MM.1S (cell line): ENCODE measurements at regions not wholly inside any gene's neighbourhood (a gene's known extent, or its start where the extent isn't known, plus 50 kb on each side); places are given as distances from the start of the nearest gene placed in this dataset.

ENCODE experiments used
- DNase-seq: peaks from one replicate; pipeline ENCODE4 v3.0.0-alpha.2; 2015
- H2AFZ ChIP-seq: fragments of 300-600 bp; sonication (generic); 2 replicates; pipeline ENCODE4 v1.6.0; 2016; ENCODE audit warnings: antibody characterized with exemption, low read length
- H3F3A ChIP-seq: fragments of 300-600 bp; sonication (generic); 2 replicates; pipeline ENCODE4 v1.6.1; 2016; ENCODE audit warnings: mild to moderate bottlenecking, antibody characterized with exemption, low read length, moderate library complexity, mixed read lengths; ENCODE audit not compliant: insufficient read depth
- H3K27ac ChIP-seq: fragments of 300-600 bp; sonication (generic); 2 replicates; pipeline ENCODE4 v1.5.1; 2016; ENCODE audit warnings: mild to moderate bottlenecking, low read length
- H3K27me3 ChIP-seq: fragments of 300-600 bp; sonication (generic); replicated peaks from 2 replicates; pipeline ENCODE4 v1.6.0; 2016; ENCODE audit warnings: low read length; ENCODE audit not compliant: insufficient read depth
- H3K36me3 ChIP-seq: fragments of 300-600 bp; sonication (generic); replicated peaks from 2 replicates; pipeline ENCODE4 v1.6.1; 2016; ENCODE audit warnings: mild to moderate bottlenecking, low read length, mixed read lengths; ENCODE audit not compliant: insufficient read depth
- H3K4me1 ChIP-seq: fragments of 300-600 bp; sonication (generic); 2 replicates; pipeline ENCODE4 v1.6.1; 2016; ENCODE audit warnings: low read length, mixed read lengths
- H3K4me2 ChIP-seq: fragments of 300-600 bp; sonication (generic); 2 replicates; pipeline ENCODE4 v1.6.0; 2016; ENCODE audit warnings: low read depth, low read length
- H3K4me3 ChIP-seq: fragments of 300-600 bp; sonication (generic); 2 replicates; pipeline ENCODE4 v1.5.1; 2016; ENCODE audit warnings: low read length, mixed read lengths
- H3K79me2 ChIP-seq: fragments of 300-600 bp; sonication (generic); 2 replicates; pipeline ENCODE4 v1.6.1; 2016; ENCODE audit warnings: mixed run types, low read length, mixed read lengths
- H3K9ac ChIP-seq: fragments of 300-600 bp; sonication (generic); 2 replicates; pipeline ENCODE4 v1.6.1; 2016; ENCODE audit warnings: low read length, mixed read lengths
- H3K9me2 ChIP-seq: fragments of 300-600 bp; sonication (generic); replicated peaks from 2 replicates; pipeline ENCODE4 v1.6.1; 2016; ENCODE audit warnings: mild to moderate bottlenecking, low read length, mixed read lengths; ENCODE audit not compliant: insufficient read depth
- H3K9me3 ChIP-seq: fragments of 300-600 bp; sonication (generic); replicated peaks from 2 replicates; pipeline ENCODE4 v1.6.1; 2016; ENCODE audit warnings: mild to moderate bottlenecking, low read length, mixed read lengths; ENCODE audit not compliant: insufficient read depth
- H4K20me1 ChIP-seq: fragments of 300-600 bp; sonication (generic); 2 replicates; pipeline ENCODE4 v1.6.1; 2016; ENCODE audit warnings: mild to moderate bottlenecking, low read length, moderate library complexity, mixed read lengths; ENCODE audit not compliant: insufficient read depth
- CTCF ChIP-seq: fragments of 300-600 bp; sonication (generic); IDR thresholded peaks from 2 replicates; pipeline ENCODE4 v1.5.1; 2016; ENCODE audit warnings: antibody characterized with exemption, low read length, mixed read lengths
- EZH2 ChIP-seq: fragments of 300-600 bp; sonication (generic); optimal IDR thresholded peaks from 2 replicates; pipeline ENCODE3; 2017; ENCODE audit warnings: low read depth, mild to moderate bottlenecking, antibody characterized with exemption, low read length, mixed read lengths
- EZH2phosphoT487 ChIP-seq: fragments of 300-600 bp; sonication (generic); IDR thresholded peaks from 2 replicates; pipeline ENCODE4 v1.6.1; 2018; ENCODE audit warnings: antibody characterized with exemption, low read length

GRCh38 chr14:39880106-39880695 lies 448.0 kb upstream of the FBXO33 start:
- no peaks in the 10 kb centered on the region for H3K27me3 ChIP-seq
- no peak for TF ChIP-seq EZH2phosphoT487
- no peak for TF ChIP-seq EZH2
- no peak for TF ChIP-seq CTCF
- H3K9ac ChIP-seq, result no peak overlapping the region
- no peaks in the 10 kb centered on the region for H3F3A ChIP-seq
- no peaks in the 10 kb centered on the region for H3K9me2 ChIP-seq
- H3K9me3 ChIP-seq, result no peaks in the 10 kb centered on the region
- H2AFZ ChIP-seq, result no peak overlapping the region
- H4K20me1 ChIP-seq, result no peaks in the 10 kb centered on the region
- H3K79me2 ChIP-seq, result no peaks in the 10 kb centered on the region
- no peaks in the 10 kb centered on the region for H3K36me3 ChIP-seq
- DNase-seq, result no peak
- H3K4me1 ChIP-seq, result no peaks in the 10 kb centered on the region
- H3K4me3 ChIP-seq, result no peak overlapping the region
- no peak overlapping the region for H3K4me2 ChIP-seq
- H3K27ac ChIP-seq, result no peak overlapping the region

GRCh38 chr14:39877577-39878190 lies 445.5 kb upstream of the FBXO33 start:
- Histone ChIP-seq H3K36me3 (no peaks in the 10 kb centered on the region), H3K9ac (no peak overlapping the region), H3K79me2 (no peaks in the 10 kb centered on the region), H3K27me3 (no peaks in the 10 kb centered on the region), H2AFZ (no peak overlapping the region), H3K27ac (no peak overlapping the region), H3K9me2 (no peaks in the 10 kb centered on the region), H3F3A (no peaks in the 10 kb centered on the region), H4K20me1 (no peaks in the 10 kb centered on the region), H3K4me3 (no peak overlapping the region), H3K4me1 (no peaks in the 10 kb centered on the region), H3K9me3 (no peaks in the 10 kb centered on the region), H3K4me2 (no peak overlapping the region)
- no peak for TF ChIP-seq EZH2
- TF ChIP-seq EZH2phosphoT487, result no peak
- TF ChIP-seq CTCF, result no peak
- no peak for DNase-seq

- H3K4me1 ChIP-seq, result no peaks in the 10 kb centered on the region
- no peak overlapping the region for H3K27ac ChIP-seq
- no peak overlapping the region for H3K9ac ChIP-seq
- TF ChIP-seq EZH2phosphoT487 (no peak), CTCF (no peak), EZH2 (no peak)
- H4K20me1 ChIP-seq, result no peaks in the 10 kb centered on the region
- DNase-seq, result no peak
- H3K4me3 ChIP-seq, result no peak overlapping the region
- H3F3A ChIP-seq, result no peaks in the 10 kb centered on the region
- H3K4me2 ChIP-seq, result no peak overlapping the region
- H3K27me3 ChIP-seq, result no peaks in the 10 kb centered on the region
- H3K36me3 ChIP-seq, result no peaks in the 10 kb centered on the region
- no peak overlapping the region for H2AFZ ChIP-seq
- H3K9me3 ChIP-seq, result no peaks in the 10 kb centered on the region
- no peaks in the 10 kb centered on the region for H3K79me2 ChIP-seq
- no peaks in the 10 kb centered on the region for H3K9me2 ChIP-seq
Measured at GRCh38 chr14:39876916-39877315, 444.7 kb upstream of the FBXO33 start.
